ENCODE measurements at regions not wholly inside any gene's neighbourhood (a gene's known extent, or its start where the extent isn't known, plus 50 kb on each side); places are given as distances from the start of the nearest gene placed in this dataset.

DNA sequence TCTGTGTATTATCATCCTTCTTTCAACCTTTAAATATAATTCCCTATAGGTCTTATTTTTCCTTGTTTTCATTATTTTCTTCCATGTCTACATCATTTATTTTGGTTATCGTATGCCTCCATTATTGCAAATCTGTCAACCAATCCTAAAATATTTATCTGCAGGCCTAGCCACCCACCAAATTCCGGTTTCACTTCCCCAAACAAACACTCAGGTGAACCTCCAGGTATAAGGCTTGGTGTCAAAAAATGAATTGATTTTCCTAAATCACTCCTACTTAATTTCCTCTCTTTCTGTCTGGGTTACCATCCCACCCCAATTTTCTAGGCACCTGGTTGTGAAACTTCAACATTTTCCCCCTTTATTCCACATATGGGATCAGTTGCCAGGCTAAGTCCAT is 111.9 kb upstream of the LINC00305 start:
- TF ChIP-seq EZH2 (IDR thresholded peaks at IDR 0.05; ENCODE audit: low read depth), result no peak
- TF ChIP-seq, protein P1, sequence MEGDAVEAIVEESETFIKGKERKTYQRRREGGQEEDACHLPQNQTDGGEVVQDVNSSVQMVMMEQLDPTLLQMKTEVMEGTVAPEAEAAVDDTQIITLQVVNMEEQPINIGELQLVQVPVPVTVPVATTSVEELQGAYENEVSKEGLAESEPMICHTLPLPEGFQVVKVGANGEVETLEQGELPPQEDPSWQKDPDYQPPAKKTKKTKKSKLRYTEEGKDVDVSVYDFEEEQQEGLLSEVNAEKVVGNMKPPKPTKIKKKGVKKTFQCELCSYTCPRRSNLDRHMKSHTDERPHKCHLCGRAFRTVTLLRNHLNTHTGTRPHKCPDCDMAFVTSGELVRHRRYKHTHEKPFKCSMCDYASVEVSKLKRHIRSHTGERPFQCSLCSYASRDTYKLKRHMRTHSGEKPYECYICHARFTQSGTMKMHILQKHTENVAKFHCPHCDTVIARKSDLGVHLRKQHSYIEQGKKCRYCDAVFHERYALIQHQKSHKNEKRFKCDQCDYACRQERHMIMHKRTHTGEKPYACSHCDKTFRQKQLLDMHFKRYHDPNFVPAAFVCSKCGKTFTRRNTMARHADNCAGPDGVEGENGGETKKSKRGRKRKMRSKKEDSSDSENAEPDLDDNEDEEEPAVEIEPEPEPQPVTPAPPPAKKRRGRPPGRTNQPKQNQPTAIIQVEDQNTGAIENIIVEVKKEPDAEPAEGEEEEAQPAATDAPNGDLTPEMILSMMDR (conservative IDR thresholded peaks at IDR 0.05), result no peak
- BruUV-seq (replicated peaks), result no TSS peak
- no peaks in the 10 kb centered on the region for H3K27me3 ChIP-seq (ENCODE audit: insufficient read depth, low read depth)
- DNase-seq, result no peak
- no peaks in the 10 kb centered on the region for H3K9me3 ChIP-seq (ENCODE audit: insufficient read depth, low read depth)
- H3F3A ChIP-seq (ENCODE audit: insufficient read depth, low read depth), result no peaks in the 10 kb centered on the region
- H3K4me2 ChIP-seq, result no peak overlapping the region
- H4K20me1 ChIP-seq (ENCODE audit: insufficient read depth), result no peaks in the 10 kb centered on the region
- no peaks in the 10 kb centered on the region for H3K79me2 ChIP-seq (ENCODE audit: low read depth)
- no peak overlapping the region for H3K4me3 ChIP-seq
- intact Hi-C loops (cut with micrococcal nuclease; ENCODE audit: unreplicated experiment), result no loop called here
- no peak overlapping the region for H3K27ac ChIP-seq
- ChIA-PET CTCF (no interaction called here), POLR2A (ENCODE audit: unreplicated experiment) (no interaction called here)
- no peaks in the 10 kb centered on the region for H3K36me3 ChIP-seq (ENCODE audit: low read depth)
- no peak overlapping the region for H2AFZ ChIP-seq
- no peaks in the 10 kb centered on the region for H3K4me1 ChIP-seq (replicated peaks; ENCODE audit: insufficient read depth)
- H3K9me2 ChIP-seq (ENCODE audit: insufficient read depth), result no peaks in the 10 kb centered on the region

DNA sequence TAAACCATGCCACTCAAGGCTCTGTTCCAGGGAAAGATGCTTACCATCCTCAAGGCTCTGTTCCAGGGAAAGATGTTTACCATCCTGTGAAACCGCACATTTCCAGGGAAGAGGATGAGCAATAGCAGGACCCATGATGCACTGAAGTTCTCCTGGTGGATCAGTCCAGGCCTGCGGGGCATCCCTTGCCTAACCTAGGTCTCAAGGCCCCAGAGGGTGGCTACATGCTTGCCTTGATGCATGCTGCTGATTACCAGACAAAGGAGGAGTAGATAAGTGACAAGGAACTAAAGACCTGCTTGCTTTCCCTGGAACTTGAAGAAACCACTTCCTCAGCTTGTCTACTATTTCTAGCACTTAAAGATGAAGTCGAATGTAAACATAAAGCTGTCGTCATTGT is 111.0 kb upstream of the LINC00305 start:
- no peaks in the 10 kb centered on the region for H3K9me2 ChIP-seq (ENCODE audit: insufficient read depth)
- no peaks in the 10 kb centered on the region for H4K20me1 ChIP-seq (ENCODE audit: insufficient read depth)
- POLR2A ChIA-PET (ENCODE audit: unreplicated experiment), result no interaction called here
- no peak overlapping the region for H3K27ac ChIP-seq
- no peak overlapping the region for H3K4me2 ChIP-seq
- DNase-seq, result no peak
- no peaks in the 10 kb centered on the region for H3K27me3 ChIP-seq (ENCODE audit: insufficient read depth, low read depth)
- H3K4me1 ChIP-seq (replicated peaks; ENCODE audit: insufficient read depth), result no peaks in the 10 kb centered on the region
- H3K36me3 ChIP-seq (ENCODE audit: low read depth), result no peaks in the 10 kb centered on the region
- H2AFZ ChIP-seq, result no peak overlapping the region
- intact Hi-C loops (cut with micrococcal nuclease; ENCODE audit: unreplicated experiment), result no loop called here
- no TSS peak for BruUV-seq (replicated peaks)
- no peaks in the 10 kb centered on the region for H3K79me2 ChIP-seq (ENCODE audit: low read depth)
- TF ChIP-seq, protein P1 (conservative IDR thresholded peaks at IDR 0.05), result no peak
- TF ChIP-seq EZH2 (IDR thresholded peaks at IDR 0.05; ENCODE audit: low read depth), result no peak
- H3K4me3 ChIP-seq, result no peak overlapping the region
- CTCF ChIA-PET, result no interaction called here
- H3F3A ChIP-seq (ENCODE audit: insufficient read depth, low read depth), result no peaks in the 10 kb centered on the region
- H3K9me3 ChIP-seq (ENCODE audit: insufficient read depth, low read depth), result no peaks in the 10 kb centered on the region

DNA sequence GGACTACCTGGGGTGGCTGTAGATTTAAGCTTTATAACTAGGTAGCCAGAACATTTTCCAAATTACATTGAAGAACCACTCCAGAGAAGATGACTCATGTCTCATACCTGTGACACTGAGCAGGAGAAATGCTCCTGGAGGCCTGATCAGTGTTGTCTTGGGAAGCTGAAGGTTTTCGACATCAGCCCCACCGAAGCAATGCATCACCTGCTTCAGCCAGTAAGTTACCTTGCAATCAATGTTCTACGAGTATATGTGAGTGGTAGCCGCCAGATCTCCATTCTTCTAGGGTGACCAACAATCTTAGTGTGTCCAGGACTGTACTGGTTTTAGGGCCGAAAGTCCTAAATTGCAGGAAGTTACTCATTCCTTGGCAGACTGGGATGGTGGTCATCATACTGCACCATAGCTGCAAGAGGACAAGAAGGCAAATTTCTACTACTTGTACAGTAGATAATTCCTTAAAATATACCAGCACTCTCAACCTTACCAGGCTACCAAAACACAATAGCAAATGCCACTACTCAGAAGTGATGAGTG is 109.3 kb upstream of the LINC00305 start:
- H3K4me1 ChIP-seq (replicated peaks; ENCODE audit: insufficient read depth), result no peaks in the 10 kb centered on the region
- ChIA-PET POLR2A (ENCODE audit: unreplicated experiment) (no interaction called here), CTCF (no interaction called here)
- no peaks in the 10 kb centered on the region for H3K27me3 ChIP-seq (ENCODE audit: insufficient read depth, low read depth)
- H3F3A ChIP-seq (ENCODE audit: insufficient read depth, low read depth), result no peaks in the 10 kb centered on the region
- DNase-seq, result no peak
- H3K79me2 ChIP-seq (ENCODE audit: low read depth), result no peaks in the 10 kb centered on the region
- no peak overlapping the region for H3K4me3 ChIP-seq
- no peaks in the 10 kb centered on the region for H3K36me3 ChIP-seq (ENCODE audit: low read depth)
- no peak overlapping the region for H3K27ac ChIP-seq
- H3K9me2 ChIP-seq (ENCODE audit: insufficient read depth), result no peaks in the 10 kb centered on the region
- no peaks in the 10 kb centered on the region for H4K20me1 ChIP-seq (ENCODE audit: insufficient read depth)
- H2AFZ ChIP-seq, result no peak overlapping the region
- intact Hi-C loops (cut with micrococcal nuclease; ENCODE audit: unreplicated experiment), result no loop called here
- no peak for TF ChIP-seq EZH2 (IDR thresholded peaks at IDR 0.05; ENCODE audit: low read depth)
- TF ChIP-seq, protein P1 (conservative IDR thresholded peaks at IDR 0.05), result no peak
- H3K9me3 ChIP-seq (ENCODE audit: insufficient read depth, low read depth), result no peaks in the 10 kb centered on the region
- no peak overlapping the region for H3K4me2 ChIP-seq
- no TSS peak for BruUV-seq (replicated peaks)

Measured in PC-9 (cell line).